Caco-2 (cell line): ENCODE measurements at regions not wholly inside any gene's neighbourhood (a gene's known extent, or its start where the extent isn't known, plus 50 kb on each side); places are given as distances from the start of the nearest gene placed in this dataset.

Experiments
- BruUV-seq: library from RNA; stranded (reverse); fragments of 400-500 nt; replicated peaks from 2 replicates; lab custom pipeline; 2021; lab: Mats Ljungman, UMichigan
- CTCF ChIA-PET: fragments of 300-600 bp; sonication (Branson Sonifier 250); formaldehyde crosslinking; loops from one replicate; lab custom pipeline; 2022; ENCODE audit warnings: antibody characterized with exemption; lab: Charles Lee
- POLR2A ChIA-PET: fragments of 300-600 bp; sonication (Branson Sonifier 250); formaldehyde crosslinking; loops from one replicate; lab custom pipeline; 2022; ENCODE audit warnings: antibody characterized with exemption; lab: Charles Lee
- DNase-seq, 2 experiments: peaks; one replicate each; pipeline versions ENCODE4 v3.0.0 to v3.0.0-alpha.2; 2020 to 2022
- H3K27me3 ChIP-seq: replicated peaks from 2 replicates; pipeline ENCODE4 v1.6.0; 2011; ENCODE audit warnings: low read length; ENCODE audit not compliant: control insufficient read depth, insufficient read depth
- H3K36me3 ChIP-seq: 2 replicates; pipeline ENCODE4 v1.5.1; 2011; ENCODE audit warnings: low read length; ENCODE audit not compliant: control insufficient read depth, insufficient read depth
- H3K4me1 ChIP-seq: fragments of 250-450 bp; sonication (Bioruptor Pico); 2 replicates; pipeline ENCODE4 v1.5.1; 2020; ENCODE audit warnings: mild to moderate bottlenecking
- H3K4me3 ChIP-seq: 2 replicates; pipeline ENCODE4 v1.5.1; 2011; ENCODE audit warnings: low read depth, mild to moderate bottlenecking, control low read depth, low read length
- H3K9me3 ChIP-seq: fragments of 250-450 bp; sonication (Bioruptor Pico); 2 replicates; pipeline ENCODE4 v1.5.1; 2020; ENCODE audit warnings: mild to moderate bottlenecking, moderate library complexity
- H3K27ac Mint-ChIP-seq: one replicate; pipeline ENCODE4 v1.8.0; 2022; ENCODE audit warnings: mixed read lengths; ENCODE audit not compliant: unreplicated experiment
- H3K27me3 Mint-ChIP-seq: one replicate; pipeline ENCODE4 v1.8.0; 2022; ENCODE audit warnings: mixed read lengths; ENCODE audit not compliant: insufficient read depth, unreplicated experiment
- H3K36me3 Mint-ChIP-seq: one replicate; pipeline ENCODE4 v1.8.0; 2022; ENCODE audit warnings: mild to moderate bottlenecking, mixed read lengths; ENCODE audit not compliant: insufficient read depth, unreplicated experiment
- H3K4me1 Mint-ChIP-seq: one replicate; pipeline ENCODE4 v1.8.0; 2022; ENCODE audit warnings: low read depth, mixed read lengths; ENCODE audit not compliant: unreplicated experiment
- H3K4me3 Mint-ChIP-seq: one replicate; pipeline ENCODE4 v1.8.0; 2022; ENCODE audit warnings: mild to moderate bottlenecking, moderate library complexity, mixed read lengths; ENCODE audit not compliant: unreplicated experiment
- H3K9me3 Mint-ChIP-seq: one replicate; pipeline ENCODE4 v1.8.0; 2022; ENCODE audit warnings: mixed read lengths; ENCODE audit not compliant: unreplicated experiment
- intact Hi-C: fragments of 100-400 bp; cut with micrococcal nuclease; formaldehyde crosslinking; loops from one replicate; pipeline ENCODE4 v1.10.0; 2022; ENCODE audit not compliant: unreplicated experiment
- TF ChIP-seq, protein P1 (sequence below), 2 experiments: fragments of 200-600 bp in 1 of 2; IDR thresholded peaks; 1 replicate in 1 of 2; 2 replicates in 1 of 2; pipeline versions ENCODE4 v1.5.1 to v1.8.0; 2011 to 2022; ENCODE audit warnings: antibody characterized with exemption in 1 of 2, control low read depth in 1 of 2, inconsistent platforms in 1 of 2, low read depth in 1 of 2, low read length in 1 of 2, mild to moderate bottlenecking in 1 of 2, moderate library complexity in 1 of 2; ENCODE audit not compliant: insufficient read depth in 1 of 2, severe bottlenecking in 1 of 2, unreplicated experiment in 1 of 2

DNA sequence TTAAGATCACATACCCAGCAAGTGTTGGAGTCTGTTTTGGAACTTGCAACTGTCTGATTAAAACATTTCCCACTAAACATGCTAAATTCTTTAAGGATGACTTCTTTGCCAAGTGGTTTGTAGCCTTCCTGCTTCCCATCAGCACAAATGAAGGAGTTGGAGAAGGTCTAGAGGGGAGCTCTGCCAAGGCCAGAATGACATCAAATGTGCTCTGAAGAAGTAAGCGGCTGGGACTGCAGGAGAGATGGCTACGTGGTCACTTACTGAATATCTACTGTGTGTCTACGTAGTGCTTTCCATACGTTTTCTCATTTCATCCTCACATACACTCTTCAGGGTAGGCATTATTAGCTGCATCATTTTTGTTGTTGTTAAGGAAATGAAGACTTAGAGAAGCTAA is 135.7 kb upstream of the NLRP1 start:
- H3K36me3 ChIP-seq = no peaks in the 10 kb centered on the region
- no TSS peak for BruUV-seq
- no peaks in the 10 kb centered on the region for H3K4me1 Mint-ChIP-seq
- H3K27ac Mint-ChIP-seq = no peak overlapping the region
- no peaks in the 10 kb centered on the region for H3K9me3 ChIP-seq
- no peaks in the 10 kb centered on the region for H3K27me3 ChIP-seq
- DNase-seq = no peak
- H3K4me3 Mint-ChIP-seq = no peak overlapping the region
- H3K27me3 Mint-ChIP-seq = peaks cover 17% of the 10 kb centered on the region
- no peaks in the 10 kb centered on the region for H3K9me3 Mint-ChIP-seq
- CTCF ChIA-PET = no interaction called here
- H3K36me3 Mint-ChIP-seq = no peaks in the 10 kb centered on the region
- TF ChIP-seq, protein P1, sequence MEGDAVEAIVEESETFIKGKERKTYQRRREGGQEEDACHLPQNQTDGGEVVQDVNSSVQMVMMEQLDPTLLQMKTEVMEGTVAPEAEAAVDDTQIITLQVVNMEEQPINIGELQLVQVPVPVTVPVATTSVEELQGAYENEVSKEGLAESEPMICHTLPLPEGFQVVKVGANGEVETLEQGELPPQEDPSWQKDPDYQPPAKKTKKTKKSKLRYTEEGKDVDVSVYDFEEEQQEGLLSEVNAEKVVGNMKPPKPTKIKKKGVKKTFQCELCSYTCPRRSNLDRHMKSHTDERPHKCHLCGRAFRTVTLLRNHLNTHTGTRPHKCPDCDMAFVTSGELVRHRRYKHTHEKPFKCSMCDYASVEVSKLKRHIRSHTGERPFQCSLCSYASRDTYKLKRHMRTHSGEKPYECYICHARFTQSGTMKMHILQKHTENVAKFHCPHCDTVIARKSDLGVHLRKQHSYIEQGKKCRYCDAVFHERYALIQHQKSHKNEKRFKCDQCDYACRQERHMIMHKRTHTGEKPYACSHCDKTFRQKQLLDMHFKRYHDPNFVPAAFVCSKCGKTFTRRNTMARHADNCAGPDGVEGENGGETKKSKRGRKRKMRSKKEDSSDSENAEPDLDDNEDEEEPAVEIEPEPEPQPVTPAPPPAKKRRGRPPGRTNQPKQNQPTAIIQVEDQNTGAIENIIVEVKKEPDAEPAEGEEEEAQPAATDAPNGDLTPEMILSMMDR (IDR thresholded peaks at IDR 0.05; ENCODE audit: insufficient read depth in 1 of 2, low read depth in 1 of 2, low read length in 1 of 2, severe bottlenecking in 1 of 2, unreplicated experiment in 1 of 2) = no peak
- POLR2A ChIA-PET = no interaction called here
- intact Hi-C loops = no loop called here
- no peak overlapping the region for H3K4me3 ChIP-seq
- no peaks in the 10 kb centered on the region for H3K4me1 ChIP-seq

DNA sequence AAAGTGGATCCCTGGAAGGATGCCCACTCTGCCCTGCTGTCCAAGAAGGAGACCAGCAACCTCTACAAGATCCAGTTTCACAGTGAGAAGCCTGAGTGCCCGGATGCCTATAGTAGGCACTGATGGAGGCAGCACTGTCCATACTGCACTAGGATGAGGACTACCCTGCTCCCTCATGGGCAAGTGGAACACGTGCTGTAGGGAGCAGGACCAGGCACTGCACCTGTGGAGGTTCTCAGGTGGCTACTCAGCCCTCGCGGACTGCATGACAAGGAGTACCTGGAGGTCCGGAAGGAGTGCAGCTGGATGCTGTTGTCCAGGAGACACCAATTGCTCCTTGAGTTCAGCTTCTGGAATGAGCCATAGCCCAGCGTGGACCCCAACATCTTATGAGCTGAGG is 146.1 kb upstream of the NLRP1 start:
- Histone ChIP-seq H3K4me1 (no peaks in the 10 kb centered on the region), H3K9me3 (no peaks in the 10 kb centered on the region), H3K4me3 (no peak overlapping the region), H3K36me3 (no peaks in the 10 kb centered on the region), H3K27me3 (no peaks in the 10 kb centered on the region)
- Mint-ChIP-seq H3K4me1 (no peaks in the 10 kb centered on the region), H3K27me3 (peaks cover 14% of the 10 kb centered on the region), H3K4me3 (no peak overlapping the region), H3K27ac (no peak overlapping the region), H3K36me3 (no peaks in the 10 kb centered on the region), H3K9me3 (no peaks in the 10 kb centered on the region)
- BruUV-seq = no TSS peak
- TF ChIP-seq, protein P1 (IDR thresholded peaks at IDR 0.05; ENCODE audit: insufficient read depth in 1 of 2, low read depth in 1 of 2, low read length in 1 of 2, severe bottlenecking in 1 of 2, unreplicated experiment in 1 of 2) = no peak
- intact Hi-C loops = no loop called here
- ChIA-PET POLR2A (no interaction called here), CTCF (no interaction called here)
- no peak for DNase-seq

GRCh38 chr17:5740937-5741336 is 156.6 kb upstream of the NLRP1 start:
- Mint-ChIP-seq H3K4me3 (no peak overlapping the region), H3K9me3 (no peaks in the 10 kb centered on the region), H3K36me3 (no peaks in the 10 kb centered on the region), H3K27ac (no peak overlapping the region), H3K27me3 (peaks cover 4% of the 10 kb centered on the region), H3K4me1 (no peaks in the 10 kb centered on the region)
- TF ChIP-seq, protein P1 (IDR thresholded peaks at IDR 0.05; ENCODE audit: insufficient read depth in 1 of 2, low read depth in 1 of 2, low read length in 1 of 2, severe bottlenecking in 1 of 2, unreplicated experiment in 1 of 2) = no peak
- BruUV-seq = no TSS peak
- Histone ChIP-seq H3K27me3 (no peaks in the 10 kb centered on the region), H3K36me3 (no peaks in the 10 kb centered on the region), H3K9me3 (no peaks in the 10 kb centered on the region), H3K4me3 (no peak overlapping the region), H3K4me1 (no peaks in the 10 kb centered on the region)
- intact Hi-C loops = no loop called here
- no peak for DNase-seq
- ChIA-PET POLR2A (no interaction called here), CTCF (no interaction called here)
